Lower leg skin (tissue), 4 donors: ENCODE measurements at regions not wholly inside any gene's neighbourhood (a gene's known extent, or its start where the extent isn't known, plus 50 kb on each side); places are given as distances from the start of the nearest gene placed in this dataset.
"Not testable (repeated sequence)": the region's sequence is repeated elsewhere in the genome, so short reads cannot be mapped to it uniquely, and the experiment has no call there.

Experiments
- DNase-seq, 2 donors: peaks; one replicate each; pipeline ENCODE4 v3.0.0-alpha.2; 2019; ENCODE audit warnings: low spot score in 2 of 2
- H3K4me3 ChIP-seq: fragments of 200-600 bp; sonication (generic); 2 replicates; pipeline ENCODE4 v1.5.1; 2017; ENCODE audit warnings: mild to moderate bottlenecking, low read depth; ENCODE audit not compliant: poor library complexity, severe bottlenecking
- CTCF ChIP-seq, 3 donors: fragments of 450-650 bp; IDR thresholded peaks; one replicate each; pipeline ENCODE4 v1.5.1; 2016; ENCODE audit warnings: antibody characterized with exemption in 3 of 3, mild to moderate bottlenecking in 3 of 3, moderate library complexity in 2 of 3
- POLR2A ChIP-seq, 2 donors: fragments of 450-650 bp; IDR thresholded peaks; one replicate each; pipeline ENCODE4 v1.6.1; 2016 to 2017; ENCODE audit warnings: antibody characterized with exemption in 2 of 2, mild to moderate bottlenecking in 1 of 2, moderate library complexity in 1 of 2
- WGBS, 2 donors: methylation state at CpG; one replicate each; pipeline ENCODE4 v1.1.5; 2018; 5-methylcytosine and 5-hydroxymethylcytosine counted together
- intact Hi-C: fragments of 100-400 bp; cut with DNase I; formaldehyde crosslinking; loops from one replicate; pipeline ENCODE4 v1.15.0; 2023; ENCODE audit warnings: low total_unique reads

- WGBS, 2 donors: 52 to 67% methylated on average over 33 of the region's 33 CpGs
- no peak overlapping the region for H3K4me3 ChIP-seq
- peak; percentile 7 to 80 for DNase-seq
- TF ChIP-seq CTCF (IDR thresholded peaks at IDR 0.05): no peak
- no peak for TF ChIP-seq POLR2A (IDR thresholded peaks at IDR 0.05)
- intact Hi-C loops: no loop called here
These were observed 71.8 kb upstream of the METRNL start for GRCh38 chr17:83007504-83008185.

DNA sequence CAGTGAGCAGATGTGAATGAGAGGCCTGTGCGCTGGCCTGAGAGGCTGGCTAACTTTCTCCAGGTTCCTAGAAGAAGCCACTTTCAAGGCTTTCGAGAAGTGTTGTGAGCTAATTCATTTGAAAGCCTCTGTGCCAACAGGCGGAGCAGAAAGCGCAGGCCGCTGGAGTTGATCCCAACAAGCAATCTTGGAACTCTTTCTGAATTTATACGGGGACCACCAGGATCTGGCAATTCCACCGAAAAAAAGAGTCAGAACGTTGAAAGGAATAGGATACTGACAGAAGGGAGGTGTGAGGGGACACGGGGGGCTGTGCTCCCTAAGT, 71.3 kb upstream of the METRNL start:
- no peak overlapping the region for H3K4me3 ChIP-seq
- DNase-seq: no peak
- intact Hi-C loops: no loop called here
- WGBS, 2 donors: 75 to 82% methylated on average over 9 of the region's 9 CpGs
- TF ChIP-seq CTCF (IDR thresholded peaks at IDR 0.05): no peak
- TF ChIP-seq POLR2A (IDR thresholded peaks at IDR 0.05): no peak

DNA sequence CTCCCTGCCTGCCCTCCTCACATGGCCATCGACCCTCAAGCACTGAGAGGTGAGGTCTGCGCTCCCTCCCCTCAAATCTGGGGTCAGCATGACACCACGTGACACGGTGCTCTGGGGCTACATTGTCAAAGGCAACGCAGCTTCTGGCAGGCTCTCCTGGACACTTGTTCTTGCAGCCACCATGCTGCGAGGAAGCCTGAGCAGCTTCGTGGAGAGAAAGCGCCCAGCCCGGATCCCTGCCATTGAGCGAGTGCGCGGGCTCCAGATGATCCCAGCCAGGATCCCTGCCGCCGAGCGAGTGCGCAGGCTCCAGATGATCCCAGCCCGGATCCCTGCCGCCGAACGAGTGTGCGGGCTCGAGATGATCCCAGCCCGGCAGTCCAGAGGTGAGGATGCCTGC, 70.9 kb upstream of the METRNL start:
- 99% methylated on average over 23 of the region's 23 CpGs for WGBS, 2 donors
- intact Hi-C loops: no loop called here
- DNase-seq: peak in 1 of 2 donors; percentile 7
- no peak for TF ChIP-seq CTCF (IDR thresholded peaks at IDR 0.05)
- TF ChIP-seq POLR2A (IDR thresholded peaks at IDR 0.05): no peak
- no peak overlapping the region for H3K4me3 ChIP-seq

- 72 to 73% methylated on average over 19 to 22 of the region's 24 CpGs for WGBS, 2 donors
- DNase-seq: peak; percentile 8 to 81
- no peak overlapping the region for H3K4me3 ChIP-seq
- no peak for TF ChIP-seq CTCF (IDR thresholded peaks at IDR 0.05)
- TF ChIP-seq POLR2A (IDR thresholded peaks at IDR 0.05): no peak
- intact Hi-C loops: no loop called here
These were observed 69.8 kb upstream of the METRNL start for GRCh38 chr17:83009414-83010205.

DNA sequence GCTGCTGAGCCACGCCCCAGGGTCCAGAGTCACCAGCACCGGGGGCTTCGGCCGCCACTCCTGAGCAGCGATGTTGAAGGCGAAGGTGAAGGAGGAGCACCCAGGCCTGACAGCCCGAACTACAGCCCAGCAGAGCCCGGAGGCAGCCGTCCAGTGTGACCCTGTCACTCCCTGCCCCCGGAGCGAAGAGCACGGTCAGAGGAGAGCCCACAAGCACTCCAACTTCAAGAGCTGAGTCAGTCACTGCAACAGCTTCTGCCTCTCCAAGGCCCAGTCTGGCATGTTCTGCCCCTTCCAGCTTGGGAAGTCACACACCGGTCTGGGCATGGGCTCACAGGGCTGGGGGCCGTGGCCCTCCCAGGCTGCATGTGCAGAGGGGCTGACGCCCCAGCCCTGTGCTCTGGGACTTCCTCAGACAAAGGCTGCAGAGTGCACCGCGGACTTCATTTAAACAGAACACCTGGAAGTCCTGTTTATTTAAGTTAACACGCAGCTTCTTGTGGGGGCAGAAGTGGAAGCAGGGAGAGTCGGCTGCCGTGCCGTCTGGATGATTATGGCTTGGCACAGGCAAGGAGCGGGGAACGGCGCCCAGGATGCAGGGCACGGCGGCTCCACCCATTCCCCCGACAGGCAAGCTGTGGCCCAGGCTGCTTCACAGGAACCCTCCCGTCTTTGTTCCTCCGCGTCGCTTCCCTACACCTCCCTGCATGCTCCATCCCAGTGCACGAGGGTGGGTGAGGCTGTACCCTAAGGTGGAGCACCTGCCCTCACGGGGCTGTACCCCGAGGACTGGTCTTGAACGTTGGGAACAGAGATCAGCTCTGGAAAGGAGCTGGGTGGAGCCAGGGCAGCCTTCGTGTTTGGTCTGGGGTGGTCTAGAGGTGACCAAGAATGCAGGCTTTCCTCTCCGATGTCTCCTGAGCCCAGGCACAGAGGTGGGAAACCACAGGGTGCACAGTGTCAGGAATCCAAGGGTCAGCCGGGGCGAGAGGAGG, 68.9 kb upstream of the METRNL start:
- WGBS, 2 donors: 45 to 48% methylated on average over 38 to 39 of the region's 39 CpGs
- intact Hi-C loops: no loop called here
- DNase-seq: peak in 1 of 2 donors; percentile 83
- TF ChIP-seq CTCF (IDR thresholded peaks at IDR 0.05) (no peak), POLR2A (IDR thresholded peaks at IDR 0.05) (no peak)
- no peak overlapping the region for H3K4me3 ChIP-seq

- H3K4me3 ChIP-seq, intact Hi-C loops, DNase-seq: not testable (repeated sequence)
- WGBS, 2 donors: 44 to 56% methylated on average over 19 of the region's 19 CpGs
These were observed 67.7 kb upstream of the METRNL start for GRCh38 chr17:83011676-83012075.
